Activated CD4-positive, alpha-beta T cell treated with anti-CD3 and anti-CD28 coated beads, Interleukin-10, Interleukin-2, amounts not matched to agents 100 ng/mL and 50 ng/mL, durations not matched to agents 16 hours and 8 hours (primary cell): ENCODE measurements at regions not wholly inside any gene's neighbourhood (a gene's known extent, or its start where the extent isn't known, plus 50 kb on each side); places are given as distances from the start of the nearest gene placed in this dataset.

Source experiments
- DNase-seq: peaks from one replicate; pipeline ENCODE4 v3.0.0-alpha.2; 2020

DNA sequence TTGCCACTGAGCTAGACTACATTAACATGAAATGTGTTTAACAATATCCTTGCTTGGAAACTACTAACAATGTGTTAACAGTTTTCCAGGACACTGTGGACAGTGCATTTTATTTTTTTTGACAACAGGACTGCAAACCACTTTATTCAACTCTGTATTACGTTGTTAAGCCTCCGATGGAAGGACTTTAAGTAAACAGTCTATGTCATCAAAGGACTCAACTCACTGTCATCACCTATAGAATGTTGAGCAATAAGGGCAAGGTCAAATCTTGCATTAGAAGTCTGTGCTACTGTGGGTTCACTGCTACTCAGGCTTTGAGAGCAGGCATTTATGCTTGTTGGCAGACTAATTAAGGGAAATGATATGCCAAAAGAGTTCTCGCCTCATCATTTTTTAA lies 483.7 kb downstream of the FLRT2 start:
- no peak for DNase-seq

DNA sequence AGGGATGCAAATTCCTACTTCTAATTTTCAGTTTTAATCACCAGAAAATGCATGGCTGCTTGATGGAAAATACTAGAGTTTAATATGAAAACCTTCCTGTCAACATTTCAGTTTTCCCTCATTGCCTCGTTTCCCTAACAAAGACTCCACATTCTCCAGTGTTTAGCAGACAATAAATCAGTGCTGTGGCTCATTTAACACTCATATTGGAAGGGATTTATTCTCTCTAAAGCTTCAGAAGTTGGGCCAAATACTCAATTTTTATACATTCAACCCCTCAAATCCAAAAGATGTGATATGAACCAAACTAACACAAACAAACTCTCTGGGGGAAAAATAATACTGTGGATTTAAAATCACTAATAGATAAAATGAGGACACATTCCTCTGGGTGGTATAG lies 482.5 kb downstream of the FLRT2 start:
- DNase-seq, result no peak

DNA sequence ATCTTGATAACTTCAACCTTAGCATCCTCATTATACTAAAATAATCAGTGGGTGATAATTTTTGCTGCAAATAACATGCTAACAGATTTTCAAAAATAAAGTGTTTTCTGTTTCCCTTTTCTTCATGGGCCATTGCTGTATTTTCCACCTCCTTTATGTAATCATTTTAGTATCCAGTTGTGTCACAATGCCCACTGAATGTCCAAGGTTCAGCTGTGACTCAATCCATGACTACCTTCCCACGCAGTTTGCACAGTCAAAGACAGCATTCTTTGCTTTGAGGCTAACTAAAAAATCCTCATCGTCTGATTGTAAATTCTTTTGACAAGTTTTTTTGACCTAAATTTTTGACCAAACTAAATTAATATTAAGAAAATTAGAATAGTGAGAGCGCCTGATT lies 474.1 kb downstream of the FLRT2 start:
- DNase-seq, result peak; percentile 1

DNA sequence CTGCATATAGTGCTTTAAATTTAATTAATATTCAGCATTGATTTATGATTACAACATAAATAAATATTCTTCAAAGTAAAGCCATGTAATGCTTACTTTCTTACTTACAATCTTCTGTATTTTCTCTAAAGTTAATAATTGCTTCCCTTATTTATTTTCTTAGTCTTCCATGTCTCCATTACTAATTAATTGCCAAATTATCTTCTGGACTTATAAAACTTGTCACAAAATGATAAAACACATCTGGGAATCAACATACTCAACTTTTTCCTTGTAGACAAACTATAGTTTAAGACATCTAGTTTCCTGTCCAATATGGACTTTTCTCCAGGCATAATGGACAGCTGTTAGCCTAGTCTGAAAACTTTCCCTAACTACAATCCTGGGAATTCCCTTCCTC lies 466.6 kb downstream of the FLRT2 start:
- DNase-seq, result no peak

DNA sequence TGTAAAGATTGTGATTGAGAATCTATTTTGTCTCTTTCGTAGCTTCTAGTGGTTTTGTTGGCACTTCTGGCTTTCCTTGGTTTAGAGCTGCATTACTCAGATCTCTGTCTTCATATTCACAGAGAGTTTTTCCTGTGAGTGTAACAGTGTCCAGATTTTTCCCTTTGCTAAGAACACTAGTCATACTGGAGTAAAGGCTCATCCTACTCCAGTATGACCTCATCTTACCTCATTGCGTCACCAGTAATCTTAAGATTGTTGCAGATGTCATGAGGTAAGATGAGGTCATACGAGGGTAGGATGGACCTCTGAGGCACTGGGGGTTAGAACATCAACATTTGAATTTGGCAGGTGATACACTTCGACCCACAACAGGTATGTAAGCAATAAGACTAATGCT lies 461.2 kb downstream of the FLRT2 start:
- no peak for DNase-seq

DNA sequence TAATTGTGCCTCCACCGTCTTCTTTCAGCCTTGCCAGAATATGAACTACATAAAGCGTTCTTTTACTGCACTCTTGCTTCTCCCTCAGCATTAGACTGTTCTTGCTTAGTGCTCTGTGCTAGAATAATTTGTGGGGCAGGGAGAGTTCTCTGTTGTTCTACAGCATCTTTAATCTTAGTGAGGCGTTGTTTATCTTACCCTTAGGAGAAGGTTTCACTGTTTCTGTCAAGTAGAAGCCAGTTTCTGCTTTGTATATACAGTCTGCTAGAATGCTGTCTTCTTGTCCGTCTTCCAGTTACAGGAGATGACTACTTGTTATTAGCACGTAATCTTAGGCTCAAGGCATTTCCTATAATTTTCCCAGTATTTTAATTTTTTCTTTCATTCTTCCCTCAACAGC lies 458.0 kb downstream of the FLRT2 start:
- no peak for DNase-seq

DNA sequence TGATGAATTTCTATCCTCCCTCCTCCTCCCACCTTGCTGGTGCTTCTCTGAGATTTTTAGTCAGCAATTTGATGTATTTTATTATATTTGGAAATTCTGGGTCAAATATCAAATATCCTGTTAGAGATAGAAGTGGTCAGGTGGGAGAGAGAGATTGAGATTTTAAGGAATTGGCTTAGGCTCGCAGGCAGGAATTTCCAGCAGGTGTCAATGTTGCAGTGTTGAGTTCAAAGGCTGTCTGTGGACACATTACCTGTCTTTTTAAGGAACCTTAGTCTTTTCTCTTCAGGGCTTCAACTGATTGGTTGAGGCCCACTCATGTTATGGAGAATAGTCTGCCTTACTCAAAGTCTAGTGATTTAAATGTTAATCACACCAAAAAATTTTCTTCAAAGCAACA lies 457.3 kb downstream of the FLRT2 start:
- no peak for DNase-seq

DNA sequence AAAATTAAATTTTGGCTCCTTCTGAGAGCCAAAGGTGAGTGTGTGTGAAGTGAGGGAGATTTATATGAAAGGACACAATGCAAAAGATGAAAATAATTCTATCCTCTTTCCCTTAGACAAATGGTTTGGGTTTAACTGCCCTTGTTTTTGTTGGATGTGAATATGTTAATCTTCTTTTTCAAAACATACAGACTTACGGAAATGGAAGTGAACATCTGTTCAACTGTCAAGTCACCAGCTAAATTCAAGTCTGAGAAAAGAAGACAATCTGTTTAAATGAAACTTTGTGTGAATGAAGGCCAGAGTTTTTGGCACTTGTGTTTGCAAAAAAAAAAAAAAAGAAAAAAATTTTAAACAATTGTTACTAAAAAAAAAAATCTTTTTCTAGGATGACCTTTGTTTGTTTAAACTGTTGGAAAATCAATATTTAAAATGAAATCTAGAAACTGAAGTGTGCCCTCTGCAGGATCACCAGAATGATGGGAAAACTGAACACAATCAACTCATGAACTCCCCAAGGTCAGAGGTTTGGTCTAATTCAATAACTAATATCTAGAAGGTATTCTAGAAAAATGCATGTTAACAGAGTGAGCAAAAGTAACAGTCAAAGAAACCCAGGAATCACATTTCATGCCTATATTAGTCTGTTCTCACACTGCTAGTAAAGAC lies 448.8 kb downstream of the FLRT2 start:
- DNase-seq, result no peak

DNA sequence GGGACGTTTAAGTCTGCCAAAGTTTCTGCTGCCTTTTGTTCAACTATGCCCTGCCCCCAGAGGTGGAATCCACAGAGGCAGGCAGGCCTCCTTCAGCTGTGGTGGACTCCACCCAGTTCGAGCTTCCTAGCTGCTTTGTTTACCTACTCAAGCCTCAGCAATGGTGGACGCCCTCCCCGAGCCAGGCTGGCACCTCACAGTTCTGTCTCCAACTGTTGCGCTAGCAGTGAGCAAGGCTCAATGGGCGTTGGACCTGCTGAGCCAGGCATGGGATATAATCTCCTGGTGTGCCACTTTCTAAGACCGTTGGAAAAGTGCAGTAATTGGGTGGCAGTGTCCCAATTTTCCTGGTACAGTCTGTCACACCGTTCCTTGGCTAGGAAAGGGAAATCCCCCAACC lies 444.7 kb downstream of the FLRT2 start:
- no peak for DNase-seq

DNA sequence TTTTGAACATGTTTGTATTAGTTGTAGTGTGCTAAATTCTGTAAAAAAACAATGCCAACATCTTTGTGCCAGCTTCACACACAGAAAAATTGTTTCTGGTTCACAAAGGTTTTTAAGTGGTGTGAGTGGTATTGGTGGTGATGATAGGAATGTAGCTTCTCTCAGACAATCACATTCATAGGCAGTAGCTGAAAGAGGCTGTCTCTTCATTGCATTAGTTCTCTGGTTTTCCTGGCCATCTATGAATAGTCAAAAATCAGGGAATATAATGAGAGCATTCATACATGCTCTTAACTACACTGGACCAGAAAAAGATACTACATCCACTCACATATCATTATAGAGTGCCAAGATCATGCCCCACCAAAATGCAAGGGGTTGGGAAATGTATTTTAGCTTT lies 433.5 kb downstream of the FLRT2 start:
- no peak for DNase-seq

DNA sequence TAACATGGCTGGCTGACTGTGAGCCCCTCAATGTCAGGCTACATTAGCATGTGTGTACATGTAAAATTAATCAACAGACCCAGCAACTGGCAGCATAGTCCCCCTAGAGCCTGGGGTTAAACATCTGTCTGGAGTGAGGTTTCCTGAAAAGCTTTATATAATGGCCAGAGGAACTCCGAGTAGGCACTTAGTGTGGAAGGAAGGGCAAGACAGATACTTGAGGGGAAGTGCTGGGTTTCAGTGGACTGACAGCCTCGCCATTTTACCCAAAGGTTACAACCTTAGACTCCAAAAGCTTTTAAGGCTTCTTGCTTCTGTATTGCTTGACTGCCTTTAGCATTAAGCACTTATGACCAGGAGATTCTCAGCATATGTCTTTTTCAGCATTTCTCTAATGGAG lies 430.8 kb downstream of the FLRT2 start:
- DNase-seq, result no peak

DNA sequence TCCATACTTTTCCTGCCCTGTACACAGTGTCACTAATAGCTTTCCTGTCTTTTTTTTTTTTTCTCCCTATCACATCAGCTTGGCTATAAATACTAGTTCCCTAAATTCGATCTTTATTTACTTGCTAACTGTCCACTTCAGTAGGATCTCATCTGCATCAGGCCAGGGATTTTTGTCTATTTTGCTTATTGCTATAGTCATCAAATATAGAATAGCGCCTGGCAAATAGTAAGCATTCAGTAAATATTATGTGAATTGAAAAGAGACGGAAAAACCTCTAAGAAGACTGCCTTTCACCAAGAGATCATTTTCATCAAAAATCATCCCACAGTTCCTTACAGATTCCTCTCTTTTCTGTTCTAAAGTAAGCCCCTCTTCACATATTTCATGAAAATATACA lies 429.1 kb downstream of the FLRT2 start:
- no peak for DNase-seq

DNA sequence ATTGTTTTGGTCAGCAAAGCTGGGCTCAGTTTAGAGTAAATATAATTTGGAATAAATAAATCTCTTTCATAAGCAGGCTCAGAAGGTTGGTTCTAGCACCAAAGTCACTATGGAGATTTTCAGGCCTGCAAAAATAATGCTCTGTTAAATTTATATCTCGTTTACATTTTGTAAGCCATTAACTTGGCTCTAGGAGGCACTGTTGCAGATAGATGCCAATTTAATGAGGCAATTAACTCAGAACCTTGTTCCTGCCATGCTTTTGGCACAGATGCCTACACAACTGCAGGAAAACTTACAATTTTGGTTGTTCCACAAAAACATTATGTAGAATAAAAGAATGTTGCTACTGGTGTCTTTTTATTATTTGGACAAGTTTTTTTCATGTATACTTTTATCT lies 428.1 kb downstream of the FLRT2 start:
- DNase-seq, result no peak

DNA sequence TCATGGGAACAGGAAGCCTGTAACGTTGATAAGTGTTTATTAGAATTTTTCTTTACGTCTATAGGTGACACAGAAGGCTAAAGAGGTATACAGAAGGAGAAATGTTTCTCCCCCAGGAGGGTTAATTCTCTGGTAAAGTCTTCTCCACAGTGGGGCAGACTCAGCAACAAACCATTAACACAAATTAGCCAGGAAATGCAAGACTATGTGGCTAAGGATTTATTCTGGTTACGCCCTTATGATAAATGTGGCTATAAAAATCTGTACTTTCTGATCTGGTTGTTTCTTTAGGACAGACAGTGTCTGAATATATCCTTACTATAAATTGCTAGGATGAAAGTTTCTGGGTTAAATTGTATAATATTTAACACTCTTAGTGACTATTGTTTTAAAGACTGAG lies 423.3 kb downstream of the FLRT2 start:
- no peak for DNase-seq

DNA sequence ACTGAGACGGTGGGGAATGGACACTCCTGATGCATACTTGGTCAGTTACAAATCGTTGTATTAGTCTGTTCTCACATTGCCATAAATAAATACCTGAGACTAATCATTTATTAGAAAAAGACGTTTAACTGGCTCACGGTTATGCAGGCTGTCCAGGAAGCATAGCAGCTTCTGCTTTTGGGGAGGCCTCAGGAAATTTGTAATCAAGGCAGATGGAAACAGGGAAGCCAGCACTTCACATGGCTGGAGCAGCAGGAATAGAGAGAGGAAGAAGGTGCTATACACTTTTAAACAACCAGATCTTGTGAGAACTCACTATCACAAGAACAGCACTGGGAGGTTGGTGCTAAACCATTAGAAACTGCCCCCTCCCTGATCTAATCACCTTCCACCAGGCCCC lies 418.2 kb downstream of the FLRT2 start:
- DNase-seq, result no peak

DNA sequence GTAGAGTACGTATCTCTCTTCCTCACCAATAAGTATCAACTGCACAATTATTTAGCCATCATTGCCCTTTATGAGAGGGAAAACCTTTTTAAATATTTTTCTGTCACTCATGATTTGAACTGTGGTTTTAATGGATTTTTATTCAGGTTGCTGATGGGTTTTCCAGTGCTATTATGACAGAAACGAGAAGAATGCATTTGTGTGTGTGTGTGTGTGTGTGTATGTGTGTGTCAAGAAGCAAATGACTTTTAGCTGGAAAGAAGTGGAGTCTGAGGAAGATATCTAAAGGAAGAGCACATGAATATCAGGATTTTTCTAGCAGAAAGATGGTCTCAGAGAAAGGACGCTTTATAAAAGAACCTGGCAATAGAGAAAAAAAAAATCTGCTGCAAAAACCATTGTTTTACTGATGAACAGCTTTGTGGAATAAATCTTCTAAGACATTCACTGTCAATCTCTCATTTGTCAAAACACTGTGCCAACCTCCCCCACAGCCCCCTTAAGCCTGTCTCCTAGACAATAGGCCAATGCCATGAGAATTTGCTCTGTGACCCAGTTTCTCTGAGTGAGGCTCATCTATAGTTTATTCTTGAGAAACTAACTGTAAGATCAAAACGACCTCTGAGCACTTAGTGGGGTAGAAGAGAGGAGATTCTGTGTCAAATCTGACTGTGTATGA lies 417.7 kb downstream of the FLRT2 start:
- DNase-seq, result no peak

DNA sequence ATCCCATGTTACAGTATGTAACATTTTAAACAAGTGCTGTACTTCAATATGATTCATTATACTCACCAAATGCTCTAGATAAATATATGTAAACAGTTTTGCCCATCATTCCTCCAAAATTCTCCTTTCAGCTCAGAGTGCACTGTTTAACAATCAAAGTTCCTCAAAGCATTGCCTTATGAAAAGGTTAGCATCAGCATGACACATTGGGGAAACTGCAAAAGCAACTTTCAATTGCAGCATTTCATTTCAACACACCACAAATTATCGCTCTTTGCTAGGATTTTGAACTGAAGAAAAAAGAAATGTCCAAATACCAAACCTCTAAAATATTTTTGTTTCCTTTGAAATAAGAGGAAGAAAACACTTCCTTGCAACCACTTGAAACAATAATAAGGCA lies 413.2 kb downstream of the FLRT2 start:
- no peak for DNase-seq

DNA sequence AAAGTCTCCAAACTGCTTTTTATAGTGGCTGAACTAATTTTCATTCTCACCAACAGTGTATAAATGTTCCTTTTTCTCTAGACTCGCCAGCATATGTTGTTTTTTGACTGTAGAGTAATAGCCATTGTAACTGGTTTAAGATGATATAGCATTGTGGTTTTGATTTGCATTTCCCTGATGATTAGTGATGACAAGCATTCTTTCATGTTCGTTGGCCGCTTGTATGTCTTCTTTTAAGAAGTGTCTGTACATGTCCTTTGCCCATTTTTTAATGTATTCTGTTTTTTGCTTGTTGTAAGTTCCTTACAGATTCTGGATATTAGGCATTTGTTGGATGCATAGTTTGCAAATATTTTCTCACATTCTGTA lies 404.9 kb downstream of the FLRT2 start:
- peak; percentile 26 for DNase-seq

DNA sequence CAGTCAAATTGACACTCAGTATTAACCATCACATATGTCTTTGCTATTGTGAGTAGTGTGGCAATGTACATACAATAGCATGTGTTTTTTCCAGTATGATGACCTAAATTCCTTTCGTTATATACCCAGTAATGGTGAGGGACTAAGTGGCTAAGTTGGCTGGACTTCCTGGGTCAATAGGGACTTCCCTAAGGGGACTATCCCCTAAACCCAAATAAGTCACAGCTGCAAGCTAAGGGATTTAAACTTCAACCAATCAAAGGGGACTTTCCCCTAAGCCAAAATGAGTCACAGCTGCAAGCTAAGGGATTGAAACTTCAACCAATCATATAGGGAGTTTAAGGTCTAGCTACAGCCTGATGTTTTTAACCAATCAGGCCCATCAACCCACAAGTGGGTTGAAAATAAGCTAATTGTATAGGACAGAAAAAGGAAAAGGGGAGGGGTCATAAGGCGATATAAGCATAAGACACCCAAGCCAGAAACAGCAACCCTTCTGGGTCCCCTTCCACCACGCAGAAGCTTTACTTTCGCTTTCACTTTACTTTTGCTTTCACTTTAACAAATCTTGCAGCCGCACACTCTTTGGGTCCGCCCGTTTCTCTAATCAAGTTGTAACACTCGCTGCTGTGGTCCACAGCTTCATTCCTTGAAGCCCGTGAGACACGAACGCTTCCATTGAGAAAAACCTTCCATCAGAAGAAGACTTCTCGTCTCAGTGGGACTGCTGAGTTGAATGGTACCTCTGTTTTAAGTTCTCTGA lies 404.4 kb downstream of the FLRT2 start:
- peak; percentile 85 for DNase-seq

DNA sequence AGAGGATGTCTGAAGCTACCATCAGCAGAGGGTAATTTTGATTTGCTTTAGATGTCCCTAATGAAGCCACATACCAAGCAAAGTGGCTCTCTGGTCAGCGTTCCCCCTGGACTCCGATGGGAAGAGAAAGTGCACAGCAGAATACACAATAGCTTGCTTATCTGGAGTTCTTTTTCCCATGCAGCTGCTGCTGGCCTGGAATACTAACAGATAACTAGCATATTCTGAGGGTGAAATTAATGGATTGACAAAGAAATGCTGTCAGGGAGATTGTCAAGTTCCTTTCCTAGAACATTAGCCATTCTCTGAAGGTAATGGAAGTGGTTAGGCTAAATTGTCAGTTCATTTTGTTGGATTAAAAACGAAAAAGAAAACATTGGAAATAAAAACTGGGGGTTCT lies 391.3 kb downstream of the FLRT2 start:
- DNase-seq, result no peak

DNA sequence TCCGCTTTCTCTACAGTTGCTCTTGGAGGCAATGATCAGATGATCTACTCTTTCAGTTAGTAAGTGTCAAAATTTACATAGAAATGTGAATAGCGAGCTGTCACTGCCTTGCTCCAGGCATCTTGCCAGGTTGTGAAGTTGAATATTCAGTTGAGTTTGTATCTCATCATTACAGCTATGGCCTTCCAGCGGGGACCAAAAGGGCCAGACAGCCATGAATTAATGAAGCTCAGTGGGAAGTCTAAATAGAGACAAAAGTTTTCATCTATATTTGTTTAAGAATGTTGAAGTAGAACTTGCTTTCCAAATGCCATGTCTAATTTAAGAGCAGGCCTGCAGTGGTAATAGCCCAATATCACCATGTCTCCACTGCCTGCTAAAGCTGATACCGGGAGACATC lies 387.8 kb downstream of the FLRT2 start:
- DNase-seq, result no peak

DNA sequence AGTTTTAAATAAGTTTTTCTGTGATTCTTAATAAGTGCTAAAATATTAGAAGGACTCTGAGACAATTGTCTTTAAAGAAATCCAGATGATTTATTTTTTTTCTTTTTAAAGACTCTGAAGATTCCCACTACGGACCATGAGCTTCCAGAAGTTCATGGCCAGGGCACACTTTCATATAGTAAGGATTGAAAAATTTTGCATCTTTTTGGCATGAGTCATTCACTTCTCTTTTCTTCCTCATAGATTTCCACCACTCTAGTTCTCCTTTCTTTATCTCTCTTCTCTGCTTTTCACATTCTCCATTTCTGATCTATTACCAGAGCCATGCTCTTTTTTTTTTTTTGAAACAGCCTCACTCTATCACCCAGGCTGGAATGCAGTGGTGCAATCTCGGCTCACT lies 385.8 kb downstream of the FLRT2 start:
- no peak for DNase-seq

DNA sequence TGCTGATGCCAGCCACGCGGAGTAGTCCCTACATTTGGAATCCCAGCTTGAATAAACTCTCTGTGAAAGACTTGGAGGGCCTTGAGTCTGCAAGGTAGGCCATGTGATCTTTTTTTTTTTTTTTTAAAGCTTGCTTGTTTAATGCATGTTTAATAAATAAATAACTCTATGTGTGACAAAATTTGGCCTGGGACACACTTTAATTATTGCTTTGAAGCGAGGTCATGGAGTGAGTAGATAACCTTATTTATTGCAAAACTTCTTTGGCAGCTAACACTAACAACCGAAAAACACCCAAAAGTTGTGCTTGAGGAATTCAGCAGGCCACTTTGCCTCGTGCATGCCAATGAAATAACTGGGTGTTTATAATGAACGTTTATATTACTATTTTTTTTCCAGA lies 382.2 kb downstream of the FLRT2 start:
- no peak for DNase-seq

DNA sequence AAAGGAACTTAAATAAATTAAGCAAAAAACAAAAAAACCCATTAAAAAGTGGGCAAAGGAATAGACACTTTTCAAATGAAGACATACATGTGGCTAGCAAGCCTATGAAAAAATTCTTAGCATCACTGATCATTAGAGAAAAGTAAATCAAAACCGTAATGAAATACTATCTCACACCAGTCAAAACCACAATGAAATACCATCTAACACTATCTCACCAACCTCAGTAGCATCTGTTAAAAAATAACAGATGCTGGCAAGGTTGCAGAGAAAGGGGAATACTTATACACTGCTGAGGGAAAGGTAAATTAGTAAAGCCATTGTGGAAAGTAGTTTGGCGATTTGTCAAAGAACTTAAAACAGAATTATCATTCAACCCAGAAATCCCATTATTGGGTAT lies 381.1 kb downstream of the FLRT2 start:
- DNase-seq, result no peak

DNA sequence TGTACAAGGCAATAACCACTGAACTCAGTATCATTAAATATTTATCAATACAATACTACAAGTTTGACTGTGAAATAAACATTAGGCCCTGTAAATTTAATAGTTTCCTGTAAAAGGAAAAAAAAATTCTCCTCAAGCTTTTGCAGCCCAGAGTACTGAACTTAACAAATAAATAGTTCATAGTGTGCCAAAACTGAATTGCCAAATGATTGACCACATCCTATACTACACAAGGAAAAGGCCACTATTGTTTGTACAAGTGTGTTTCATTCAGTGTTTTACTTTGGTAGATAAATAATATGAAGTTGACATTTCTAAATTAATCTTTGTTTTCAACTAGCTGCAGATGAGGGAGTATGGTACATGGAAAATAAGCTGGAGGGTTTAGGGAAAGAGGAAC lies 379.6 kb downstream of the FLRT2 start:
- no peak for DNase-seq
